ENCODE measurements at regions not wholly inside any gene's neighbourhood (a gene's known extent, or its start where the extent isn't known, plus 50 kb on each side); places are given as distances from the start of the nearest gene placed in this dataset.

DNA sequence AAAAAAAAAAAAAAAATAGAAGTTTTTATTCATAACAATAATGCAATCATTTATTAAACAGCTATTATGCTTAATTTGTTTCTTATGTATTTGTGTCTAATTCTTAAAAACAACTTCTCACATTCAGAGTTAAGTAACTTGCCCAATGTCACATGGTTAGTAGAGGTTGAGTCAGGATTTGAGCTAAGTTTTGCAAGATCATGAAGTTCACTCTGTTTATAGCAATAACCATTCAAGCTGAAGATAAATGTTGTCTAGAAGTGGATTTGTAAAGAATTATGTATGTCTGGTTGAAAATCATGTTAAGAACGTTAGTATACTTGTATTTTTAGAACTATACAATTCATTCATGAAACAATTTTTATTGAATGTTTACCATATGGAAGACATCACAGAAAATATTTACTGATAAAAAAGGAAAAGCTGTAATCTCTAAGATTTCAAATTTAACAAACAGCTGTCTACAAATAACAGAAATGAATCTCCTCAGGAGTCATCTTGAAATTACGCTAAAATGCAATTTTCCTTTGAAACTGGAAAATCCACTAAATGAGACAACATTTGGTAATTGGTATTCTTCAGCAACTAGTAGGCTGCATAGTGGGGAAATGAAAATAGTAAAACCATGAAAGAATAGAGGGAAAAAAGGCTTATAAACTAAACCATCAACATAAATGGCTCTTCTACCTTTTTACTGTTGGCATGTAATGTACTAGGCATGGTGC lies 70.5 kb upstream of the AHR start:
- DNase-seq (ENCODE audit: low read depth in 1 of 2, low spot score in 2 of 2) (no peak), FAIRE-seq (no peak)
- Histone ChIP-seq H4K5ac (ENCODE audit: insufficient read length, low read depth, low read length) (no peak overlapping the region), H4K91ac (replicated peaks; ENCODE audit: insufficient read length, low read length) (no peak overlapping the region), H3K9me3 (ENCODE audit: insufficient read depth in 2 of 2, low read depth in 1 of 2, low read length in 1 of 2) (no peaks in the 10 kb centered on the region), H3K27ac (ENCODE audit: low read depth, low read length) (no peak overlapping the region), H3K23ac (ENCODE audit: insufficient read length) (no peak overlapping the region), H3K27me3 (replicated peaks in 1 of 4; ENCODE audit: control insufficient read depth in 3 of 4, extremely low read depth in 1 of 4, insufficient read depth in 3 of 4, low read length in 3 of 4) (no peaks in the 10 kb centered on the region), H2AK5ac (ENCODE audit: low read depth, low read length) (no peak overlapping the region), H3K56ac (replicated peaks; ENCODE audit: insufficient read length, low read depth, low read length) (no peak overlapping the region), H3K9ac (replicated peaks in 1 of 4; ENCODE audit: extremely low read depth in 1 of 4, low read depth in 3 of 4, low read length in 3 of 4) (no peak overlapping the region), H2BK12ac (ENCODE audit: low read depth, low read length) (no peak overlapping the region), H3K79me2 (ENCODE audit: control insufficient read depth in 1 of 2, insufficient read depth in 2 of 2, low read length in 2 of 2) (no peaks in the 10 kb centered on the region), H3K4me3 (ENCODE audit: extremely low read depth in 1 of 4, insufficient read depth in 2 of 4, low read depth in 3 of 4, low read length in 4 of 4) (no peak overlapping the region), H4K8ac (ENCODE audit: extremely low read depth, insufficient read depth, low read length) (no peak overlapping the region), H3K14ac (ENCODE audit: insufficient read length) (no peak overlapping the region), H3K23me2 (ENCODE audit: low read depth, low read length) (no peaks in the 10 kb centered on the region), H2BK20ac (ENCODE audit: low read length) (no peak overlapping the region), H3K79me1 (ENCODE audit: low read depth, low read length) (no peaks in the 10 kb centered on the region), H3K4ac (replicated peaks; ENCODE audit: insufficient read length, low read depth, low read length) (no peak overlapping the region), H3K4me2 (ENCODE audit: insufficient read depth in 1 of 2, low read depth in 2 of 2, low read length in 2 of 2) (no peak overlapping the region), H3K18ac (ENCODE audit: extremely low read depth, low read length) (no peak overlapping the region), H2BK120ac (replicated peaks; ENCODE audit: low read depth, low read length) (no peak overlapping the region), H4K20me1 (replicated peaks in 1 of 2; ENCODE audit: control insufficient read depth in 1 of 2, insufficient read depth in 2 of 2, low read length in 2 of 2) (no peaks in the 10 kb centered on the region), H3K36me3 (ENCODE audit: control insufficient read depth in 2 of 4, insufficient read depth in 4 of 4, low read length in 3 of 4) (no peaks in the 10 kb centered on the region), H2BK5ac (ENCODE audit: low read depth, low read length) (no peak overlapping the region), H2BK15ac (ENCODE audit: low read length) (no peak overlapping the region), H2AFZ (ENCODE audit: low read length) (no peak overlapping the region), H3K4me1 (replicated peaks in 1 of 4; ENCODE audit: control insufficient read depth in 3 of 4, insufficient read depth in 4 of 4, low read length in 3 of 4) (no peaks in the 10 kb centered on the region)
- POLR2A ChIA-PET (ENCODE audit: partially characterized antibody) = no interaction called here
- WGBS, 2 experiments (ENCODE audit: extremely low coverage in 1 of 2, insufficient coverage in 1 of 2, insufficient read length in 1 of 2, insufficient replicate concordance in 2 of 2, low coverage in 1 of 2, low lambda C conversion rate in 2 of 2, missing lambda C conversion rate in 1 of 2) = 88% methylated on average over 2 of the region's 2 CpGs; no CpG with 5 or more reads in 1 of the 2 experiments
- TF ChIP-seq RFX5 (IDR thresholded peaks at IDR 0.05; ENCODE audit: borderline replicate concordance, low read depth, low read length) (no peak), EZH2 (IDR thresholded peaks at IDR 0.05; ENCODE audit: low read depth, low read length, severe bottlenecking) (no peak), CHD1 (IDR thresholded peaks at IDR 0.05; ENCODE audit: low read depth, low read length) (no peak)
- TF ChIP-seq, protein P1, sequence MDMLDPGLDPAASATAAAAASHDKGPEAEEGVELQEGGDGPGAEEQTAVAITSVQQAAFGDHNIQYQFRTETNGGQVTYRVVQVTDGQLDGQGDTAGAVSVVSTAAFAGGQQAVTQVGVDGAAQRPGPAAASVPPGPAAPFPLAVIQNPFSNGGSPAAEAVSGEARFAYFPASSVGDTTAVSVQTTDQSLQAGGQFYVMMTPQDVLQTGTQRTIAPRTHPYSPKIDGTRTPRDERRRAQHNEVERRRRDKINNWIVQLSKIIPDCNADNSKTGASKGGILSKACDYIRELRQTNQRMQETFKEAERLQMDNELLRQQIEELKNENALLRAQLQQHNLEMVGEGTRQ (IDR thresholded peaks at IDR 0.05; ENCODE audit: low read length) = no peak
- CTCF ChIA-PET (ENCODE audit: partially characterized antibody) = interaction anchor here (0.6 kb wide), 2 partner anchors 78 to 423 kb away, joined by 3 read pairs; no protein-coding TSS in a partner anchor
